ENCODE measurements at regions not wholly inside any gene's neighbourhood (a gene's known extent, or its start where the extent isn't known, plus 50 kb on each side); places are given as distances from the start of the nearest gene placed in this dataset.

DNA sequence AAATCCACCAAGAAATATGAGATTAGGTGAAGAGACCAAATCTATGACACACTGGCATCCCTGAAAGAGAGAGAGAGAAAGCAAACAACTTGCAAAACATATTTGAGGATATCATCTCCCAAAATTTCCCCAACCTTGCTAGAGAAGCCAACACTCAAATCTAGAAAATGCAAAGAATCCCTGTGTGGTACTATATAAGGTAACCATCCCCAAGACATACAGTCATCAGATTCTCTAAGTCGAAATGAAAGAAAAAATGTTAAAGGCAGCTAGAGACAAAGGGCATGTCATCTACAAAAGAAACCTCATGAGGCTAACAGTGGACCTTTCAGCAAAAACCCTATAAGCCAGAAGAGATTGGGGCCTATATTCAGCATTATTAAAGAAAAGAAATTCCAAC, 622.1 kb upstream of the LMCD1 start:
- no peak for TF ChIP-seq MAX (IDR thresholded peaks at IDR 0.05; ENCODE audit: insufficient read depth, insufficient read length)
- TF ChIP-seq CTCF (IDR thresholded peaks at IDR 0.05; ENCODE audit: extremely low read depth in 1 of 2, insufficient read depth in 1 of 2, low read depth in 1 of 2, low read length in 2 of 2), result no peak
- TF ChIP-seq EZH2 (IDR thresholded peaks at IDR 0.05; ENCODE audit: borderline replicate concordance, low read depth, low read length, severe bottlenecking), result no peak
- no peak for TF ChIP-seq POLR2AphosphoS5 (IDR thresholded peaks at IDR 0.05; ENCODE audit: insufficient read depth, low read depth, low read length)
- no peak for TF ChIP-seq JUN (IDR thresholded peaks at IDR 0.05; ENCODE audit: borderline replicate concordance, insufficient read depth, insufficient read length, low read depth)
- TF ChIP-seq POLR2A (IDR thresholded peaks at IDR 0.05; ENCODE audit: low read depth, low read length), result no peak
- TF ChIP-seq GATA2 (IDR thresholded peaks at IDR 0.05; ENCODE audit: insufficient read depth, insufficient read length, low read depth, low read length), result no peak
- TF ChIP-seq MYC (IDR thresholded peaks at IDR 0.05; ENCODE audit: low read depth, low read length), result no peak

Data from endothelial cell of umbilical vein (primary cell).